HFFc6 (cell line): ENCODE measurements at regions not wholly inside any gene's neighbourhood (a gene's known extent, or its start where the extent isn't known, plus 50 kb on each side); places are given as distances from the start of the nearest gene placed in this dataset.

Experiments
- DNase-seq: peaks from one replicate; pipeline ENCODE4 v3.0.0-alpha.2; 2018
- H3K27ac Mint-ChIP-seq: 2 replicates; pipeline ENCODE4 v1.8.0; 2020; ENCODE audit warnings: mild to moderate bottlenecking, mixed read lengths
- H3K27me3 Mint-ChIP-seq: 2 replicates; pipeline ENCODE4 v1.8.0; 2021; ENCODE audit warnings: mild to moderate bottlenecking, moderate library complexity, mixed read lengths; ENCODE audit not compliant: insufficient read depth
- H3K36me3 Mint-ChIP-seq: 2 replicates; pipeline ENCODE4 v1.8.0; 2021; ENCODE audit warnings: low read depth, mixed read lengths
- H3K4me1 Mint-ChIP-seq: 2 replicates; pipeline ENCODE4 v1.8.0; 2020; ENCODE audit warnings: low read depth, mixed read lengths
- H3K4me3 Mint-ChIP-seq: 2 replicates; pipeline ENCODE4 v1.8.0; 2020; ENCODE audit warnings: mild to moderate bottlenecking, moderate library complexity, mixed read lengths
- H3K9me3 Mint-ChIP-seq: 2 replicates; pipeline ENCODE4 v1.8.0; 2020; ENCODE audit warnings: mild to moderate bottlenecking, mixed read lengths
- TF ChIP-seq, protein P1 (sequence below): fragments of 200-600 bp; sonication (generic); IDR thresholded peaks from 2 replicates; pipeline ENCODE4 v1.5.0; 2021; ENCODE audit warnings: antibody characterized with exemption, mild to moderate bottlenecking

DNA sequence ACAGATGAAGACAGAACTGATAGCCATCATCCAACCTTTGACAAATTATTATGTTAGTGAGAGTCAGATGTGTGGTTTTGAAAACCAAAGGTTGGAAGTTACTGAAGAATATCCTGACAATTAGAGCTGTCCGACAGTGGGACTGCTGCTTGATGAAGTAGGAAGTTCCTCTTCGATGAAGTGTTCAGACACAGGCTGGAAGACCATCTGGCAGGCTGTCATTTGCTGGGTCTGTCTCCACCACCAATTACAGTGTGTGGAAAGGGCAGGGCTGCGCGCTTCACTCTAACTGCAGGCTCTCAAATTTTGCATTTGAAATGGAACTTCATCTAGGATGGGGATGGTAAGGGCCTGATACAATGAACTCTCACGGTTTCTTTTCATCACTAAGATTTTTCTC is 313.8 kb downstream of the PIK3C3 start:
- Mint-ChIP-seq H3K4me3 (no peak overlapping the region), H3K27me3 (peaks cover 4% of the 10 kb centered on the region; the same call in 1 of the 2 replicates), H3K27ac (no peak overlapping the region), H3K4me1 (no peaks in the 10 kb centered on the region), H3K9me3 (no peaks in the 10 kb centered on the region), H3K36me3 (no peaks in the 10 kb centered on the region)
- DNase-seq = no peak
- TF ChIP-seq, protein P1, sequence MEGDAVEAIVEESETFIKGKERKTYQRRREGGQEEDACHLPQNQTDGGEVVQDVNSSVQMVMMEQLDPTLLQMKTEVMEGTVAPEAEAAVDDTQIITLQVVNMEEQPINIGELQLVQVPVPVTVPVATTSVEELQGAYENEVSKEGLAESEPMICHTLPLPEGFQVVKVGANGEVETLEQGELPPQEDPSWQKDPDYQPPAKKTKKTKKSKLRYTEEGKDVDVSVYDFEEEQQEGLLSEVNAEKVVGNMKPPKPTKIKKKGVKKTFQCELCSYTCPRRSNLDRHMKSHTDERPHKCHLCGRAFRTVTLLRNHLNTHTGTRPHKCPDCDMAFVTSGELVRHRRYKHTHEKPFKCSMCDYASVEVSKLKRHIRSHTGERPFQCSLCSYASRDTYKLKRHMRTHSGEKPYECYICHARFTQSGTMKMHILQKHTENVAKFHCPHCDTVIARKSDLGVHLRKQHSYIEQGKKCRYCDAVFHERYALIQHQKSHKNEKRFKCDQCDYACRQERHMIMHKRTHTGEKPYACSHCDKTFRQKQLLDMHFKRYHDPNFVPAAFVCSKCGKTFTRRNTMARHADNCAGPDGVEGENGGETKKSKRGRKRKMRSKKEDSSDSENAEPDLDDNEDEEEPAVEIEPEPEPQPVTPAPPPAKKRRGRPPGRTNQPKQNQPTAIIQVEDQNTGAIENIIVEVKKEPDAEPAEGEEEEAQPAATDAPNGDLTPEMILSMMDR = no peak

DNA sequence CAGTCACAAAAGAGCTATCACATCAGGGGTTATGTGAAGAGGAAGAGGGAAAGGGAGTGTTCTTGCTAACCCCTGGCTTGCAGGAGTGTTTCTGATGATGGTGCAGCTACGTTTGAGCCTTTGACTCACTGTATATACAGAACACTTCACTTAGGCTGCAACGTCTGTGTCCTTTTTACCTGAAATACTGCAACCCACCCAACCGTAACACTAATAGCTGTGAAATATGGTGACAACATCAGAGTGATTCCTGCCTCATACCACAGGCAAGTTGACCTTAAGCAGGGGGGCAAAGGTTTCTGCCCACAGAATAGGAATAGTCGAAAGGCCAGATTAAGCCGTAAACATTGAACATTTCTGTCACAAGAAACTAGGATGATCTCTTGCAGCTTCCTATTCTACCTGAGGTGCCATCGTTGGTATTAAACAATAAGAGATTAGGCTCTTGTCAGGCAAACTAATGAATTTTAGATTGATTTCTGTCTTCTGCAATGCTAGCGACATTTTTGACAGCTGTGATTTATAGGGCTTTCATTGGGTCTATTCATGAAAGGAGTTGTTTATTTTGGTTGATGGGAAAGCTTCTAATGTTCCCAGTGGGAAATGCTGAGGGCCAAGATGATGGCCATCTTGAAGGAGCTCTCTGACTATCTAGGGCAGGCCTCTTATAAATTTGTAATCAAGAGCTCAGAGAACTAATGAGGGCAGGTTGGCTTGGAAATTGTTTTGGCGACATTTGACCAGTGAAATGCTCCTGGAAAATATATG is 316.8 kb downstream of the PIK3C3 start:
- Mint-ChIP-seq H3K36me3 (no peaks in the 10 kb centered on the region), H3K4me1 (no peaks in the 10 kb centered on the region), H3K4me3 (no peak overlapping the region), H3K27me3 (peaks cover 4% of the 10 kb centered on the region), H3K27ac (no peak overlapping the region), H3K9me3 (no peaks in the 10 kb centered on the region)
- no peak for DNase-seq
- TF ChIP-seq, protein P1 = no peak

DNA sequence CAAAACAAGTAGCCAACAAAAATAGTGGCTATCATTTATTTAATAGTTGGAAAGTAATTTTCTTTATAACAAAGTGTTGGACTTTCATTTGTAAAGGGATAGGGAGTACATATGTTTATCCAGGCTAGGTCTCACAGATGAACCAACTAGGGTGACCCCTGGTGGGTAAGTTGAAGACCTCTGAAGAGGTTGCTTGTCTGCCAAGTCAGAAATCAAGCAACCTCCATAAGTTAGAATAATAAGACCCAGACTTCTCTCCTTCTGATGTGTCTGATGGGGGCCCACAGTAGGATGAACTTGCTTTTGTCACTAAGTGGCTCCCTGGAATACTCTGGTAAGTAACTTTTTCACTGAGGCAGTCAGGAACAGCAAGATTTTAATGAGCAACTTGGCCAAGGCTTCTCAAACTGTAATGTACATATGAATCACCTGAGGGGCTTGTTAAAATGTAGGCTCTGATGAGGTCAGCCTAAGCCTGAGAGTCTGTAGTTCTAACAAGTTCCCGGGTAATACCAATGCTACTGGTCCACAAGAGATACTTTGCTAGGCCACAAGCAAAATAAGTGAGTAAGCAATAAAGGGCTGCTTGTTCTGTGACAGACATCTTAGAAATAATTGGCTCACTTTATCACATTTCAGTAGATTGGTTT is 319.6 kb downstream of the PIK3C3 start:
- Mint-ChIP-seq H3K36me3 (no peaks in the 10 kb centered on the region), H3K9me3 (no peaks in the 10 kb centered on the region), H3K4me3 (no peak overlapping the region), H3K27ac (no peak overlapping the region), H3K27me3 (no peaks in the 10 kb centered on the region; the same call in none of the 2 replicates), H3K4me1 (no peaks in the 10 kb centered on the region)
- peak; percentile 11 for DNase-seq
- TF ChIP-seq, protein P1 = peak; percentile 68

DNA sequence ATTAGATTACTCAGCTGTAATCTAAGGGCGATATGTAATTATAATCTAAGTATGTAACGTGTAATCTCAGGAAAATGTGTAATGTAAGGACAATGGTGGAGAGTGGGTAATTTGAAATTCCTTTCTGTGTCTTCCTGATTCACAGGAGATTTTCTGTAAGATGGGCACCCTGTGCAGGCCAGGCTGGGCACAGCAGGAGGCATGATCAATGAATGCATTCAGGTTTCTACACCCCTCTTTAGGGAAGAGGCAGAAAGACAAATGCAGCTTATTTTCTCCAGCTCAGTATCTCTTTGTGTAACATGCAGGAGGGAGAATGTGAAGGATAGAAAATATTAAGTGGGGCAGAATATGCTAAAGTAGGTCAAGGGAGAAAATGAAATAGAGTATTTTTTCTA is 320.1 kb downstream of the PIK3C3 start:
- Mint-ChIP-seq H3K4me1 (no peaks in the 10 kb centered on the region), H3K27ac (no peak overlapping the region), H3K27me3 (no peaks in the 10 kb centered on the region; the same call in none of the 2 replicates), H3K36me3 (no peaks in the 10 kb centered on the region), H3K9me3 (no peaks in the 10 kb centered on the region), H3K4me3 (no peak overlapping the region)
- DNase-seq = no peak
- TF ChIP-seq, protein P1 = no peak

DNA sequence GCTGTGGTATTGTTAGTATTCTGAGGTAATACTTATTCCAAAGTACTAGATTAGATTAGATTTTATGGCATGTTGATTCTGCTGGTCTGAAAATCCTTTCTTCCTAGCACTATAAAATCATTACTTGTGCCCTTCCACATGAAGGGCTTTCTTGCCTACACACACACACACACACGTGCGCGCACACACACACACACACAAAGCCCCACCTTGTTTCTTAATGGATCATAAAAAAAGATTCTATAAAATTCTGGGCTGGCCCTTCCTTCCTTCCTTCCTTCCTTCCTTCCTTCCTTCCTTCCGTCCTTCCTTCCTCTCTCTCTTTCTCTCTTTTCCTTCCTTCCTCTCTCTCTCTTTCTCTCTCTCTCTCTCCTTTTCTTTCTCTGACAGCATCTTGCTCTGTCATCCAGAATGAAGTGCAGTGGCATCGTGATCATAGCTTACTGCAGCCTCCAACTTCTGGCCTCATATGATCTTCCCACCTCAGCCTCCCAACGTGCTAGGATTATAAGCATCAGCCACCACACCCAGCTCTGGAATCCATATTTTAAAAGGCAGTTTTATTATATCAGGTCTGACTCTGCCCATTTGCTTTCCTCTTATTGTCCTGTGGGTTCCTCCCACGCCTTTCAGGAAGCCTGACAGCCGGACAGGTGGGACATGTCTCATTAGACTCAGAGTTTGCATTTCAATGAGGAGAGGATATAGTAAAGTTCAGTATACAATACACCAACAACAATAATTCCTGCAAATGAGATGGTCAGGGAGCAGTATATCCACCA is 321.1 kb downstream of the PIK3C3 start:
- Mint-ChIP-seq H3K27ac (no peak overlapping the region), H3K4me1 (no peaks in the 10 kb centered on the region), H3K4me3 (no peak overlapping the region), H3K9me3 (no peaks in the 10 kb centered on the region), H3K36me3 (no peaks in the 10 kb centered on the region), H3K27me3 (no peaks in the 10 kb centered on the region; the same call in none of the 2 replicates)
- no peak for DNase-seq
- TF ChIP-seq, protein P1 = no peak
